SK-N-SH (cell line): ENCODE measurements at regions not wholly inside any gene's neighbourhood (a gene's known extent, or its start where the extent isn't known, plus 50 kb on each side); places are given as distances from the start of the nearest gene placed in this dataset.

Source experiments
- CTCF ChIA-PET: fragments of 300-600, 350-600 bp; formaldehyde crosslinking; extraction: SDS; loops from one replicate; lab custom pipeline; 2021; lab: Yijun Ruan, JAX
- POLR2A ChIA-PET: fragments of 350-600 bp; sonication (Branson Sonifier 250); formaldehyde crosslinking; extraction: SDS; loops from one replicate; lab custom pipeline; 2020; ENCODE audit warnings: antibody characterized with exemption, inconsistent platforms; lab: Yijun Ruan, JAX
- DNase-seq: peaks from one replicate; pipeline ENCODE4 v3.0.0; 2012
- H2AFZ ChIP-seq: fragments of 200-600 bp; sonication (generic); 2 replicates; pipeline ENCODE4 v1.8.1; 2016; ENCODE audit warnings: antibody characterized with exemption, mild to moderate bottlenecking, low read depth
- H3F3A ChIP-seq: fragments of 200-600 bp; sonication (generic); replicated peaks from 2 replicates; pipeline ENCODE3; 2016; ENCODE audit warnings: antibody characterized with exemption, mild to moderate bottlenecking; ENCODE audit not compliant: insufficient read depth
- H3K27ac ChIP-seq, 2 experiments: fragments of 200-500 bp in 1 of 2; fragments of 200-600 bp in 1 of 2; sonication (Bioruptor generic) in 1 of 2; sonication (generic), shearing (Covaris generic) in 1 of 2; 2 replicates each; pipeline versions ENCODE4 v1.5.1 to v1.6.1; 2014 to 2016; ENCODE audit warnings: low read depth in 2 of 2, inconsistent platforms in 1 of 2, low read length in 1 of 2, mild to moderate bottlenecking in 1 of 2, mixed read lengths in 1 of 2
- H3K27me3 ChIP-seq: fragments of 200-600 bp; sonication (generic), shearing (Covaris generic); 2 replicates; pipeline ENCODE4 v1.6.1; 2016; ENCODE audit warnings: mixed run types; ENCODE audit not compliant: insufficient read depth
- H3K36me3 ChIP-seq, 2 experiments: fragments of 200-500 bp in 1 of 2; fragments of 200-600 bp in 1 of 2; sonication (Bioruptor generic) in 1 of 2; sonication (generic) in 1 of 2; replicated peaks in 1 of 2; 2 replicates each; pipeline versions ENCODE3 to v1.5.1; 2014 to 2016; ENCODE audit warnings: low read length in 1 of 2, mild to moderate bottlenecking in 1 of 2; ENCODE audit not compliant: insufficient read depth in 2 of 2, control insufficient read depth in 1 of 2
- H3K4me1 ChIP-seq, 2 experiments: fragments of 200-500 bp in 1 of 2; fragments of 200-600 bp in 1 of 2; sonication (Bioruptor generic) in 1 of 2; sonication (generic), shearing (Covaris generic) in 1 of 2; 2 replicates each; pipeline versions ENCODE4 v1.5.1 to v1.6.1; 2014 to 2016; ENCODE audit warnings: low read depth in 1 of 2, low read length in 1 of 2, mixed run types in 1 of 2; ENCODE audit not compliant: insufficient read depth in 2 of 2, control insufficient read depth in 1 of 2
- H3K4me2 ChIP-seq: fragments of 200-600 bp; sonication (generic), shearing (Covaris generic); 2 replicates; pipeline ENCODE4 v1.6.1; 2017; ENCODE audit warnings: mixed run types
- H3K4me3 ChIP-seq, 2 experiments: fragments of 200-500 bp in 1 of 2; fragments of 200-600 bp in 1 of 2; sonication (Bioruptor generic) in 1 of 2; sonication (generic), shearing (Covaris generic) in 1 of 2; 2 replicates each; pipeline versions ENCODE4 v1.5.1 to v1.8.1; 2014 to 2016; ENCODE audit warnings: low read depth in 2 of 2, inconsistent platforms in 1 of 2, low read length in 1 of 2, mild to moderate bottlenecking in 1 of 2, mixed read lengths in 1 of 2, moderate library complexity in 1 of 2
- H3K79me2 ChIP-seq: fragments of 200-600 bp; sonication (generic); 2 replicates; pipeline ENCODE4 v1.8.1; 2017; ENCODE audit warnings: mild to moderate bottlenecking; ENCODE audit not compliant: insufficient read depth
- H3K9ac ChIP-seq: fragments of 200-600 bp; sonication (generic); 2 replicates; pipeline ENCODE4 v1.6.1; 2017; ENCODE audit warnings: mixed run types
- H3K9me2 ChIP-seq: fragments of 200-600 bp; sonication (generic); 2 replicates; pipeline ENCODE4 v1.6.1; 2017; ENCODE audit warnings: mixed run types
- H3K9me3 ChIP-seq: fragments of 200-600 bp; sonication (generic); 2 replicates; pipeline ENCODE4 v1.6.1; 2017; ENCODE audit warnings: mixed run types, mild to moderate bottlenecking, moderate library complexity
- H4K20me1 ChIP-seq: fragments of 200-600 bp; sonication (generic); 2 replicates; pipeline ENCODE4 v1.6.1; 2017; ENCODE audit warnings: mild to moderate bottlenecking, mixed run types; ENCODE audit not compliant: insufficient read depth
- CHD2 ChIP-seq: fragments of 150-350 bp; IDR thresholded peaks from 2 replicates; pipeline ENCODE4 v1.6.1; 2018; ENCODE audit warnings: low read length; ENCODE audit not compliant: partially characterized antibody
- ELF1 ChIP-seq: IDR thresholded peaks from 2 replicates; pipeline ENCODE4 v1.4.0; 2012
- EP300 ChIP-seq, 2 experiments: IDR thresholded peaks; 2 replicates each; pipeline versions ENCODE4 v1.4.0 to v1.6.1; 2012; ENCODE audit warnings: borderline replicate concordance in 1 of 2, low read depth in 1 of 2, low read length in 1 of 2
- FOSL2 ChIP-seq: IDR thresholded peaks from 2 replicates; pipeline ENCODE4 v1.4.0; 2012; ENCODE audit warnings: low read depth, mild to moderate bottlenecking, moderate library complexity, borderline replicate concordance
- FOXJ3 ChIP-seq: sonication (generic); formaldehyde crosslinking; IDR thresholded peaks from 2 replicates; pipeline ENCODE4 v1.5.1; 2020; ENCODE audit warnings: mild to moderate bottlenecking, missing genetic modification reagents
- GABPA ChIP-seq: IDR thresholded peaks from 2 replicates; pipeline ENCODE4 v1.4.0; 2012; ENCODE audit warnings: low read depth, mild to moderate bottlenecking
- GATA2 ChIP-seq: sonication (generic); formaldehyde crosslinking; IDR thresholded peaks from 2 replicates; pipeline ENCODE4 v1.5.0; 2020; ENCODE audit warnings: mild to moderate bottlenecking, missing genetic modification reagents
- JUND ChIP-seq: IDR thresholded peaks from 2 replicates; pipeline ENCODE4 v1.4.0; 2012
- MXI1 ChIP-seq: IDR thresholded peaks from 2 replicates; pipeline ENCODE4 v1.6.1; 2012; ENCODE audit warnings: mild to moderate bottlenecking, low read depth, low read length, improper control_type of control experiment
- NFIC ChIP-seq: IDR thresholded peaks from 2 replicates; pipeline ENCODE4 v1.4.0; 2012; ENCODE audit warnings: borderline replicate concordance
- NRF1 ChIP-seq: IDR thresholded peaks from 2 replicates; pipeline ENCODE4 v1.6.1; 2012; ENCODE audit warnings: low read depth, mild to moderate bottlenecking, low read length
- POLR2AphosphoS5 ChIP-seq: IDR thresholded peaks from 2 replicates; pipeline ENCODE4 v1.6.1; 2012; ENCODE audit warnings: low read depth, low read length
- RAD21 ChIP-seq: IDR thresholded peaks from 2 replicates; pipeline ENCODE4 v1.6.1; 2012; ENCODE audit warnings: mild to moderate bottlenecking, low read length
- RFX5 ChIP-seq: IDR thresholded peaks from 2 replicates; pipeline ENCODE4 v1.6.1; 2012; ENCODE audit warnings: mild to moderate bottlenecking, improper control_type of control experiment, low read length
- SIN3A ChIP-seq: IDR thresholded peaks from 2 replicates; pipeline ENCODE4 v1.6.1; 2012; ENCODE audit warnings: low read depth, mild to moderate bottlenecking, low read length, moderate library complexity, borderline replicate concordance
- SMC3 ChIP-seq: IDR thresholded peaks from 2 replicates; pipeline ENCODE4 v1.6.1; 2012; ENCODE audit warnings: low read depth, low read length, improper control_type of control experiment
- TAF1 ChIP-seq: IDR thresholded peaks from 2 replicates; pipeline ENCODE4 v1.6.1; 2012; ENCODE audit warnings: low read depth, mild to moderate bottlenecking, low read length, moderate library complexity, borderline replicate concordance
- TCF12 ChIP-seq: IDR thresholded peaks from 2 replicates; pipeline ENCODE4 v1.4.0; 2012
- YY1 ChIP-seq: IDR thresholded peaks from 2 replicates; pipeline ENCODE4 v1.4.0; 2012; ENCODE audit warnings: low read depth, mild to moderate bottlenecking
- TF ChIP-seq, protein P1 (sequence below): IDR thresholded peaks from 2 replicates; pipeline ENCODE4 v1.4.0; 2012; ENCODE audit warnings: low read depth, borderline replicate concordance
- TF ChIP-seq, protein P2 (sequence below): IDR thresholded peaks from 2 replicates; pipeline ENCODE4 v1.6.1; 2012; ENCODE audit warnings: mild to moderate bottlenecking, low read depth, low read length, moderate library complexity
- TF ChIP-seq, protein P3 (sequence below): IDR thresholded peaks from 2 replicates; pipeline ENCODE4 v1.4.0; 2012; ENCODE audit warnings: low read depth
- TF ChIP-seq, protein P4 (sequence below): IDR thresholded peaks from 2 replicates; pipeline ENCODE4; 2012
- TF ChIP-seq, protein P5 (sequence below): fragments of 150-350 bp; IDR thresholded peaks from 2 replicates; pipeline ENCODE4 v1.6.1; 2016; ENCODE audit warnings: mild to moderate bottlenecking, low read depth, low read length
- TF ChIP-seq, protein P6 (sequence below): IDR thresholded peaks from 2 replicates; pipeline ENCODE4 v1.4.0; 2012; ENCODE audit warnings: low read depth, borderline replicate concordance

DNA sequence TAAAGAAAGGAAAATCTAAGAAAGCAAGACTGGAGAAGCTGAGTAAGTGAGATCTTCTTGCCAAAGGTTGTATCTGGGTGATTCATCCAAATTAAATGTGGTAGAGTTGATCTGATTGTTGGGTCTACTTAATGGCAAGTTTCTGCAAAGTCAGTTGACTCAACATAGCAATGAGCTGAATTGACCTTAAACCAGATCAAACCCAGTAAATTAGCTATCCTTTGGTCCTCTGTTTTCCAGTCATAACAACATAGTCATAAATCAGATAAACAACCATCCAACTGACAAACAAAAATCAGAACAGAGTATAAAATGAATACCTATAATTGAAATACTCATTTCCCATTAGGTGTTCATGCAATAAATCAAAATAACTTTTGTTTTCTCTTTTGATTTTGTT is 142.6 kb upstream of the CFAP20DC start:
- Histone ChIP-seq H3K79me2 (no peaks in the 10 kb centered on the region), H4K20me1 (no peaks in the 10 kb centered on the region), H3K9me2 (no peaks in the 10 kb centered on the region), H3K4me2 (no peak overlapping the region), H3K27me3 (no peaks in the 10 kb centered on the region), H3K4me1 (no peaks in the 10 kb centered on the region), H3K4me3 (no peak overlapping the region), H3K9me3 (no peaks in the 10 kb centered on the region), H3K9ac (no peak overlapping the region; the same call in 1 of the 2 replicates), H2AFZ (no peak overlapping the region), H3K27ac (peak overlapping the region in 1 of 2 experiments; percentile 86; a peak in 2 of 4 replicates), H3K36me3 (no peaks in the 10 kb centered on the region), H3F3A (peaks cover 14% of the 10 kb centered on the region)
- ChIA-PET CTCF (interaction anchor here (0.7 kb wide), 1 partner anchor 9 kb away, joined by 3 read pairs; no protein-coding TSS in a partner anchor), POLR2A (no interaction called here)
- DNase-seq, result no peak
- TF ChIP-seq, protein P1, sequence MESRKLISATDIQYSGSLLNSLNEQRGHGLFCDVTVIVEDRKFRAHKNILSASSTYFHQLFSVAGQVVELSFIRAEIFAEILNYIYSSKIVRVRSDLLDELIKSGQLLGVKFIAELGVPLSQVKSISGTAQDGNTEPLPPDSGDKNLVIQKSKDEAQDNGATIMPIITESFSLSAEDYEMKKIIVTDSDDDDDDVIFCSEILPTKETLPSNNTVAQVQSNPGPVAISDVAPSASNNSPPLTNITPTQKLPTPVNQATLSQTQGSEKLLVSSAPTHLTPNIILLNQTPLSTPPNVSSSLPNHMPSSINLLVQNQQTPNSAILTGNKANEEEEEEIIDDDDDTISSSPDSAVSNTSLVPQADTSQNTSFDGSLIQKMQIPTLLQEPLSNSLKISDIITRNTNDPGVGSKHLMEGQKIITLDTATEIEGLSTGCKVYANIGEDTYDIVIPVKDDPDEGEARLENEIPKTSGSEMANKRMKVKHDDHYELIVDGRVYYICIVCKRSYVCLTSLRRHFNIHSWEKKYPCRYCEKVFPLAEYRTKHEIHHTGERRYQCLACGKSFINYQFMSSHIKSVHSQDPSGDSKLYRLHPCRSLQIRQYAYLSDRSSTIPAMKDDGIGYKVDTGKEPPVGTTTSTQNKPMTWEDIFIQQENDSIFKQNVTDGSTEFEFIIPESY, result no peak
- TF ChIP-seq POLR2AphosphoS5 (no peak), MXI1 (no peak), RAD21 (no peak), NFIC (peak; percentile 63), YY1 (no peak), NRF1 (no peak), RFX5 (no peak), GATA2 (CRISPR knock-in tag) (no peak), FOXJ3 (CRISPR knock-in tag) (no peak), EP300 (IDR thresholded peaks at IDR 0.05; ENCODE audit: borderline replicate concordance in 1 of 2, low read depth in 1 of 2, low read length in 1 of 2) (peak in 1 of 2 experiments; percentile 67; a peak in 2 of 4 replicates), FOSL2 (peak; percentile 85; the same call in 1 of the 2 replicates), TAF1 (no peak), SMC3 (no peak), CHD2 (no peak), SIN3A (no peak), GABPA (no peak), TCF12 (peak; percentile 70), JUND (peak; percentile 81), ELF1 (no peak)
- TF ChIP-seq, protein P2, sequence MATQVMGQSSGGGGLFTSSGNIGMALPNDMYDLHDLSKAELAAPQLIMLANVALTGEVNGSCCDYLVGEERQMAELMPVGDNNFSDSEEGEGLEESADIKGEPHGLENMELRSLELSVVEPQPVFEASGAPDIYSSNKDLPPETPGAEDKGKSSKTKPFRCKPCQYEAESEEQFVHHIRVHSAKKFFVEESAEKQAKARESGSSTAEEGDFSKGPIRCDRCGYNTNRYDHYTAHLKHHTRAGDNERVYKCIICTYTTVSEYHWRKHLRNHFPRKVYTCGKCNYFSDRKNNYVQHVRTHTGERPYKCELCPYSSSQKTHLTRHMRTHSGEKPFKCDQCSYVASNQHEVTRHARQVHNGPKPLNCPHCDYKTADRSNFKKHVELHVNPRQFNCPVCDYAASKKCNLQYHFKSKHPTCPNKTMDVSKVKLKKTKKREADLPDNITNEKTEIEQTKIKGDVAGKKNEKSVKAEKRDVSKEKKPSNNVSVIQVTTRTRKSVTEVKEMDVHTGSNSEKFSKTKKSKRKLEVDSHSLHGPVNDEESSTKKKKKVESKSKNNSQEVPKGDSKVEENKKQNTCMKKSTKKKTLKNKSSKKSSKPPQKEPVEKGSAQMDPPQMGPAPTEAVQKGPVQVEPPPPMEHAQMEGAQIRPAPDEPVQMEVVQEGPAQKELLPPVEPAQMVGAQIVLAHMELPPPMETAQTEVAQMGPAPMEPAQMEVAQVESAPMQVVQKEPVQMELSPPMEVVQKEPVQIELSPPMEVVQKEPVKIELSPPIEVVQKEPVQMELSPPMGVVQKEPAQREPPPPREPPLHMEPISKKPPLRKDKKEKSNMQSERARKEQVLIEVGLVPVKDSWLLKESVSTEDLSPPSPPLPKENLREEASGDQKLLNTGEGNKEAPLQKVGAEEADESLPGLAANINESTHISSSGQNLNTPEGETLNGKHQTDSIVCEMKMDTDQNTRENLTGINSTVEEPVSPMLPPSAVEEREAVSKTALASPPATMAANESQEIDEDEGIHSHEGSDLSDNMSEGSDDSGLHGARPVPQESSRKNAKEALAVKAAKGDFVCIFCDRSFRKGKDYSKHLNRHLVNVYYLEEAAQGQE, result no peak
- TF ChIP-seq, protein P3, sequence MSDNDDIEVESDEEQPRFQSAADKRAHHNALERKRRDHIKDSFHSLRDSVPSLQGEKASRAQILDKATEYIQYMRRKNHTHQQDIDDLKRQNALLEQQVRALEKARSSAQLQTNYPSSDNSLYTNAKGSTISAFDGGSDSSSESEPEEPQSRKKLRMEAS, result no peak
- TF ChIP-seq, protein P4, sequence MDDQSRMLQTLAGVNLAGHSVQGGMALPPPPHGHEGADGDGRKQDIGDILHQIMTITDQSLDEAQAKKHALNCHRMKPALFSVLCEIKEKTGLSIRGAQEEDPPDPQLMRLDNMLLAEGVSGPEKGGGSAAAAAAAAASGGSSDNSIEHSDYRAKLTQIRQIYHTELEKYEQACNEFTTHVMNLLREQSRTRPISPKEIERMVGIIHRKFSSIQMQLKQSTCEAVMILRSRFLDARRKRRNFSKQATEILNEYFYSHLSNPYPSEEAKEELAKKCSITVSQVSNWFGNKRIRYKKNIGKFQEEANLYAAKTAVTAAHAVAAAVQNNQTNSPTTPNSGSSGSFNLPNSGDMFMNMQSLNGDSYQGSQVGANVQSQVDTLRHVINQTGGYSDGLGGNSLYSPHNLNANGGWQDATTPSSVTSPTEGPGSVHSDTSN, result peak; percentile 77
- TF ChIP-seq, protein P5, sequence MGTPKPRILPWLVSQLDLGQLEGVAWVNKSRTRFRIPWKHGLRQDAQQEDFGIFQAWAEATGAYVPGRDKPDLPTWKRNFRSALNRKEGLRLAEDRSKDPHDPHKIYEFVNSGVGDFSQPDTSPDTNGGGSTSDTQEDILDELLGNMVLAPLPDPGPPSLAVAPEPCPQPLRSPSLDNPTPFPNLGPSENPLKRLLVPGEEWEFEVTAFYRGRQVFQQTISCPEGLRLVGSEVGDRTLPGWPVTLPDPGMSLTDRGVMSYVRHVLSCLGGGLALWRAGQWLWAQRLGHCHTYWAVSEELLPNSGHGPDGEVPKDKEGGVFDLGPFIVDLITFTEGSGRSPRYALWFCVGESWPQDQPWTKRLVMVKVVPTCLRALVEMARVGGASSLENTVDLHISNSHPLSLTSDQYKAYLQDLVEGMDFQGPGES, result no peak
- TF ChIP-seq, protein P6, sequence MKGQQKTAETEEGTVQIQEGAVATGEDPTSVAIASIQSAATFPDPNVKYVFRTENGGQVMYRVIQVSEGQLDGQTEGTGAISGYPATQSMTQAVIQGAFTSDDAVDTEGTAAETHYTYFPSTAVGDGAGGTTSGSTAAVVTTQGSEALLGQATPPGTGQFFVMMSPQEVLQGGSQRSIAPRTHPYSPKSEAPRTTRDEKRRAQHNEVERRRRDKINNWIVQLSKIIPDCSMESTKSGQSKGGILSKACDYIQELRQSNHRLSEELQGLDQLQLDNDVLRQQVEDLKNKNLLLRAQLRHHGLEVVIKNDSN, result no peak
